MG63 (cell line): ENCODE measurements at regions not wholly inside any gene's neighbourhood (a gene's known extent, or its start where the extent isn't known, plus 50 kb on each side); places are given as distances from the start of the nearest gene placed in this dataset.
"Not testable (repeated sequence)": the region's sequence is repeated elsewhere in the genome, so short reads cannot be mapped to it uniquely, and the experiment has no call there.

Source experiments
- DNase-seq: peaks from one replicate; pipeline ENCODE4 v3.0.0-alpha.2; 2020
- H3K27me3 ChIP-seq: fragments of 250-450 bp; sonication (Bioruptor Pico); 2 replicates; pipeline ENCODE4 v1.5.1; 2020; ENCODE audit warnings: mild to moderate bottlenecking, moderate library complexity
- H3K36me3 ChIP-seq: fragments of 250-450 bp; sonication (Bioruptor Pico); 2 replicates; pipeline ENCODE4 v1.5.1; 2020; ENCODE audit warnings: mild to moderate bottlenecking, moderate library complexity
- H3K4me3 ChIP-seq: fragments of 250-450 bp; sonication (Bioruptor Pico); 2 replicates; pipeline ENCODE4 v1.5.1; 2020; ENCODE audit warnings: mild to moderate bottlenecking, moderate library complexity
- H3K9me3 ChIP-seq: fragments of 250-450 bp; sonication (Bioruptor Pico); 2 replicates; pipeline ENCODE4 v1.5.1; 2020; ENCODE audit warnings: mild to moderate bottlenecking, moderate library complexity

DNA sequence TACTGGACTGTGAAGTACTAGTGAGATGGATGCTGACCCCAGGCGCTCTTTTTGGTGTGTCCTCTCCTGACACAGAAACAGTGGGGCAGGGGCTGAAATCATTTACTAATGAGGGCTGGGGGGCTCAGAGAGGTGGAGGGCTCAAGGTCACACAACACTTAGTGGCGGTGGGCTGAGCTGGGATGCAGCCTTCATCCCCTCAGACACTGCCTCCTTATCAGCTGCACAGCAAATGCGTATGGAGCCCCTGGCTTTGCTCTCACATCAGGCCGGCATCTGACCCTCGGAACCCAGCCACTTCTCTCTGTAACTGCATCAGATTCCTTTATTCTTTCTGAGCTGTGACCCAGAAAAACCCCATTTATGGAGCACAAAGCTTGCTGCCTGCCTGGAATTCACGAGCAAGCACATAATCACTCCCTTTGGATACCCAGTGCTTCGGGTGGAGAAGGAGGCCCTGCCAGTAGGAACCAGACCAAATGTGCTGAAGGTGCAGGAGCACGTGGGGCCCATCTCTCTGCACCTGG lies 736.6 kb downstream of the TBC1D22A start:
- no peak overlapping the region for H3K4me3 ChIP-seq
- 0 out of 2 replicates have a peak, but pooled peaks cover 3% of the 10 kb centered on the region for H3K27me3 ChIP-seq
- no peaks in the 10 kb centered on the region for H3K9me3 ChIP-seq
- no peaks in the 10 kb centered on the region for H3K36me3 ChIP-seq
- no peak for DNase-seq

DNA sequence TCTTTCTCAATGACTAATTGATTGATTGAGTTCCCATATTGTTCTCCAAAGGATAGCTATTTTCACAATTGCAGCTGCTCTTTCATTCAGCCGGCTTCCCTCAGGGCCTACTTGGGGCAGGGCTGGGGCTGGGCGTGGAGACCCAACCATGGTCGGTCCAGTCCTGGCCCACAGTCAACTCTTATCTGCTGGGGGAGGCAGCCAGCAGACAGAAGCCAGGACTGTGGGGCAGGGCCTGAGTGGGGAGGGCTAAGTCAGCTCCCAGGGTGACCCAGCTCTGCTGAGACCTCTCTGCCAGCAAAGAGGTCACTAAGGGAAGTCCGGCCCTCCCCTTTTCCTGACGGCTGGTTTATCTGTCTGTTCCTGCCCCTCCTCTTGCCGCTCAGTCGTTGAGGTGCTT lies 735.2 kb downstream of the TBC1D22A start:
- no peaks in the 10 kb centered on the region for H3K36me3 ChIP-seq
- DNase-seq: no peak
- H3K4me3 ChIP-seq: no peak overlapping the region
- H3K27me3 ChIP-seq: no peaks in the 10 kb centered on the region
- no peaks in the 10 kb centered on the region for H3K9me3 ChIP-seq

DNA sequence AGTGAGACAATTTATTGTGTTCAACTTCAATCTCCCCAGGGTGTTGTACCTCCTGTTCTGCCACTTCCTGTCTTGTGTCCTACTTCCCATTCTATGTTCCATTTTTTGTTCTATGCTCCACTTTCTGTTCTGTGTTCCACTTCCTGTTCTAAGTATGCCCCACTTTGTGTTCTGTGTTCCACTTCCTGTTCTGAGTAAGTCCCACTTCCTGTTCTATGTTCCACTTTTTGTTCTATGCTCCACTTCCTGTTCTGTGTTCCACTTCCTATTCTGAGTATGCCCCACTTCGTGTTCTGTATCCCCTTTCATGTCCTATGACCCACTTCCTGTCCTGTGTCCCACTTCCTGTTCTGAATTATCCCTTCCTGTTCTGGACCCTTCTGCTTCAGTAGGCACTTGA lies 732.7 kb downstream of the TBC1D22A start:
- Histone ChIP-seq H3K27me3 (no peaks in the 10 kb centered on the region), H3K36me3 (no peaks in the 10 kb centered on the region), H3K9me3 (no peaks in the 10 kb centered on the region), H3K4me3 (no peak overlapping the region)
- no peak for DNase-seq

DNA sequence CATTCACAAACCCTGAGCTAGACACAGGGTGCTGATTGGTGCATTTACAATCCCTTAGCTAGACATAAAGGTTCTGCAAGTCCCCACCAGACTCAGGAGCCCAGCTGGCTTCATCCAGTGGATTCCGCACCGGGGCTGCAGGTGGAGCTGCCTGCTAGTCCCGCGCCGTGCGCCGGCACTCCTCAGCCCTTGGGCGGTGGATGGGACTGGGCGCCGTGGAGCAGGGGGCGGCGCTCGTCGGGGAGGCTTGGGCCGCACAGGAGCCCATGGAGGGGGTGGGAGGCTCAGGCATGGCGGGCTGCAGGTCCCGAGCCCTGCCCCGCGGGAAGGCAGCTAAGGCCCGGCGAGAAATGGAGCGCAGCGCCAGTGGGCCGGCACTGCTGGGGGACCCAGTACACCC lies 725.7 kb downstream of the TBC1D22A start:
- H3K9me3 ChIP-seq, H3K27me3 ChIP-seq, H3K36me3 ChIP-seq, DNase-seq, H3K4me3 ChIP-seq: not testable (repeated sequence)

DNA sequence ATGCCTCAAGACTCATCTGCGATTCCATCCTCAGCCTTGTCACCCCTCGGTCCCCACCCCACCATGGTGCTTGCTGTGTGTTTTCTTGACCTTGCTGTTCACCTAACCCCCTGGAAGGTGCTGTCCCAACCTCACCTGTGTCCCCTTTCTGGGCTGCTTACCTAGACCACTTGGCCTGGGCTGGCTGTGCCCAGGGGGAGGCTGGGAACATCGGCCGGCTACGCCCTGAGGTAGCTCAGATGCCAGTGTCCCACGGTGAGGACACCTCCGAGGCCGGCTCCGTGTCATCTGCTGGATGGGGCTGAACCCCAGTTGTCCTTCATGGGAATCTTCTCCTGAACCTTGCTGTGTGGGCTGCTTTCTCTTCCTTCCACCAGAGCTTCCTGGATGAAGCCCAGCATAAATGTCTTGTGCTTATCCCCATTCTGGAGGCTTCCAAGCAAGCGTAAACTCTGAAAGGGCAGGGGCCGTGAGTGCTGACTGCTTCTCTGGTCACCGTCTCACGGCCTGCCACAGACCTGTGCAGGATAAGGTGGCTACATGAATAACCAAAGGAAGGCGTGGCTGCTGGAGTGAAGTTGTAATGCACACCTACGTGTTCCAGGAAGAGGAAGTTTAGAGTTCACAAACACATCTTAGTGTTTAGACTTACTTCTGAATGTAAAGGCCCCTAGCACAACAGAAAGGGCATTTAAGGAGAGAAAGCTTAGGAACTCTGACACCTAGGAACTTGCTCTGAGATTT lies 724.3 kb downstream of the TBC1D22A start:
- DNase-seq: no peak
- H3K4me3 ChIP-seq: no peak overlapping the region
- H3K27me3 ChIP-seq: no peaks in the 10 kb centered on the region
- no peaks in the 10 kb centered on the region for H3K36me3 ChIP-seq
- H3K9me3 ChIP-seq: no peaks in the 10 kb centered on the region

DNA sequence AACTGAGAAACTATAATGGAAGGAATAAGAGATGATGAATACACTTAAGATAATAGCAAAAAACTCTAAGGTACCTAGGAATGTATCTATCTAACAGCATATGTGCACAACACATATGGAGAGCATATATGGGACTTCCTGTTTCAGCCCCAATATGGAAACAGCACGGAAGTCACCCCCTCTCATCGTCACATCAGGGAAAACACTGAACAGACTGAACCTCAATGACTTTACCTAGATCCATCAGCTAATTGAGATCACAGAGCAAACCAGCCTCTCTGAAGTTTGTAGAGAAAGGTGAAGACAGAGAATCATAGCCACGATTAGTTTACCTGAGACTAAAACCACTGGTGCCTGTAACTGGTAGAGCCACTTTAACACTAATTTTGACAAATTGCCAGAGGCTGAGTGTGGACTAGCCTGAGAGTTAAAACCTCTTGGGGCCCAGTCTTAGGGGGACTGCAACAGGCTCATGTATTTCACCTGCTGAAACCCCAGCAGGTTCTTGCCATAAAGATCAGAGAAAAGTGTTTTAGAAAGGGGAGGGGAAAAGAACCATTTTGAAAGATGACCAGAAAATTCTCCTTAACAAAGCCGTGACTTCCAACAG lies 722.6 kb downstream of the TBC1D22A start:
- Histone ChIP-seq H3K36me3 (no peaks in the 10 kb centered on the region), H3K27me3 (no peaks in the 10 kb centered on the region), H3K4me3 (no peak overlapping the region), H3K9me3 (no peaks in the 10 kb centered on the region)
- DNase-seq: no peak

DNA sequence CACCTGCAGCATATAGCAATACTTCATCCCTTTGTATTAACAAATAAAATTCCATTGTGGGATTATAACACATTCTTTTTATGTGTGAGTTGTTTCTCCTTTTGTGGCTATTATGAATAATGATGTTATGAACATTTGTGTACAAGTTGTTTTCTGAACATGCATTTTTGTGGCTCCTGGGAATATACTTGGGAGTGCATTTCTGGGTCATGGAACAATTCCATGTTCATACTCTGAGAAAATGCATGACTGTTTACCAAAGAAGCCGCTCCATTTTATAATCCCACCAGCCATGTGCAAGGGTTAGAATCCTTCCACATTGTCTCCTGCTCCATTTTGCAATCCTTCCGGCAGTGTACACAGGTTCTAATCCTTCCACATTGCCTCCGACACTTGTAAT lies 713.8 kb downstream of the TBC1D22A start:
- no peaks in the 10 kb centered on the region for H3K36me3 ChIP-seq
- H3K9me3 ChIP-seq: no peaks in the 10 kb centered on the region
- no peak overlapping the region for H3K4me3 ChIP-seq
- no peaks in the 10 kb centered on the region; the same call in 1 of the 2 replicates for H3K27me3 ChIP-seq
- no peak for DNase-seq

DNA sequence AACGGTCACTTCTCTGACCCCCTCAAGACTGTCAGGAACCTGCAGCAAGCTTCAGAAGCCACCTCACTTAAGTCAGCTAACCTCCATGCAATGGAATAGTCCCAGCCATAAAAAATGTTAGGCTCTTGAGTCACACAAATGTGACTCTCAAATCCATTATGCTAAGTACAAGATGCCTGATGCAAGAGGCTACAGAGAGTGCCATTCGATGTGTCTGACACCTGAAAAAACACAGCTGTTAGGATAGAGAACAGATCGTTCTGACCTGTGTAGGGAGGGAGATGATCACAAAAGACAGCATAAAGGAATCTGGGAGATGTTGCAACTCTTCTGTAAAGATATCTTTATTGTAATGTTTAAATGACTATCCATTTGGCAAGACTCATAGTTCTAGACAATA lies 712.4 kb downstream of the TBC1D22A start:
- DNase-seq: no peak
- no peak overlapping the region for H3K4me3 ChIP-seq

DNA sequence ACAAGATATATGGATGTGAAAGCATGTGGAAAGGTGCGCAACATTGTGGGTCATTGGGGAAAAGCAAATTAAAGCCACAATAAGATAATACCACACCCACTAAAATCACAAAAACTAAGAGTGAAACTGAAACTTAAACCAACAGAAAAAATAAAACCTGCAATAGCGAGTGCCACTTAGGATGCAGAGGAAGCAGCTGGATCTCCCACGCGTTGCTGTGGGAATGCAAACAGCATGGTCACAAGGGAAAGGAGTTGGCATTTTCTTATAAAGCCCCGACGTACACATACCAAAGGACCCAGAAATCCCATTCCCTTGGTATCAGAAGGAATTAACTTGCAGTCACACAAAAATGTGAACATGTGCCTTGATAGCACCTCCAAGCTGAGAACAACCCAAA lies 712.0 kb downstream of the TBC1D22A start:
- no peak for DNase-seq
- H3K9me3 ChIP-seq: no peaks in the 10 kb centered on the region
- H3K27me3 ChIP-seq: no peaks in the 10 kb centered on the region; the same call in 1 of the 2 replicates
- no peaks in the 10 kb centered on the region for H3K36me3 ChIP-seq
- no peak overlapping the region for H3K4me3 ChIP-seq

More for the DNA sequence above, 712.4 kb downstream of the TBC1D22A start:
- no peaks in the 10 kb centered on the region for H3K36me3 ChIP-seq
- H3K9me3 ChIP-seq: no peaks in the 10 kb centered on the region
- H3K27me3 ChIP-seq: no peaks in the 10 kb centered on the region; the same call in 1 of the 2 replicates

DNA sequence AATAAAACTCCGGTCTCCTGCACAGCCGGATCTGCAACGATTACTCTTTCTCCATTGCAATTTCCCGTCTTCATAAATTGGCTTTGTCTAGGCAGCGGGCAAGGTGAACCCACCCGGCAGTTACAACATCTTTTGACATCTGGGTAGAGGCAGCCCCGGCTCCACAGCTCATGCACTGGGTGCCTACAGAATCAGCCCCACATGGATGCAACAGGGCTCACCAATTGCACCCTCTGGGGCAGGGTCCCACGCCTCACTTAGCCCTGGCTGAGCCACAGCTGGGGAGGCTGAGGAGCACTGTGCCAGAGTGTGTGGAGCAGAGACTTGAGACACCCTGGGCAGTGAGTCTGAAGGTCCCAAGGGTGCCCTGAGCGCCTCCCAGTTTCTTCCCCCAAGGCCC lies 710.2 kb downstream of the TBC1D22A start:
- Histone ChIP-seq H3K27me3 (no peaks in the 10 kb centered on the region), H3K9me3 (no peaks in the 10 kb centered on the region), H3K4me3 (no peak overlapping the region), H3K36me3 (no peaks in the 10 kb centered on the region)
- no peak for DNase-seq

DNA sequence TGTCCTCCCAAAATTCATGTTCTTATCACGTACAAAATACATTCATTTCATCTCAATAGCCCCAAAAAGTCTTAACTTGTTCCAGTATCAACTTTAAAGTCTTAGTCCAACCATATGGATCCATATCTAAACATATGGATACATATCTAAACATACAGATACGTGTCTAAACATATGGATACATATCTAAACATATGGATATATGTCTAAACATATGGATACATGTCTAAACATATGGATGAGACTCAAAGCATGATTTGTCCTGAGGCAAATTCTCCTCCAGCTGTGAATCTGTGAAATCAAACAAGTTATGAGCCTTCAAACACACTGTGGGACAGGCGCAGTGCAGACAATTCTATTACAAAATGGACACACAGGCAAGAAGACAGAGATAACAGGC lies 709.0 kb downstream of the TBC1D22A start:
- Histone ChIP-seq H3K9me3 (no peaks in the 10 kb centered on the region), H3K36me3 (no peaks in the 10 kb centered on the region)
- DNase-seq: no peak

DNA sequence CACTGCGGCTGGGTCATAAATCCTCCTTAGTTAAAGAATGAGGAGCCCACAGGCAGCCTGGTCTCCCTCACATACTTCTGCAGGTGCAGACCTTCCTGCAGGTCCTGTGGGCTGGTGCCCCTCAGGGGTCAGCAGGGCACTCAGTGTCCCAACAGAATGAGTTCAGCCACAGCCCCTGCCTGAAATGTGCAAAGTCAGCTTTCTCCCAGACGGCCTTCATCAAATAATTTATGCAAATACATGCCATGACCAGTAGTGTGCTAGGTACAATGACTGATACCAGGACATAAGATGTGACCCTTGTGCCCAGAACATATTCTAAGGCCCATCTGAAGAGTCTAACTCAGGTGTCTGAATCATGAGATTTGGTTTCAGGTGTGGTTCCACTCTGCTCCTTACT lies 703.4 kb downstream of the TBC1D22A start:
- DNase-seq: no peak
- Histone ChIP-seq H3K9me3 (no peaks in the 10 kb centered on the region), H3K27me3 (no peaks in the 10 kb centered on the region), H3K36me3 (no peaks in the 10 kb centered on the region), H3K4me3 (no peak overlapping the region)

More for the DNA sequence above, 709.0 kb downstream of the TBC1D22A start:
- no peak overlapping the region for H3K4me3 ChIP-seq
- no peaks in the 10 kb centered on the region for H3K27me3 ChIP-seq

DNA sequence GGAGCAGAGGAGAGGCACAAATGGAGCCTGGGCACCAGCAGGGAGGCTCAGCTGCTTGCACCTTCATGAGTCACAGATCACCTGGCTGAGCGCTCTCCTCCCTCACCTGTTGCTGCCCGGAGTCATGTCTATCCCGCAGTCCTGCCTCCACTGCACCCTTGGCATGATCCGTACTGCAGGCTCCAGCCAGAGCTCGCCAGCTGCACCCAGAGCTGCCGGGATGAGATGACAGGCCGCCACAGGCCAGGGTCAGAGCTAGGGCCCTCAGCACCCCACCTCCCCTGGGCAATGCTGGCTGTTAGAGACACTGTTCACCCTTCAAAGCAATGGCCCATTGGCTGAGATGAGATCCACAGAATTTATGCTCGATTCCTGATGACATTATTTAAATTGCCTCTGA lies 702.8 kb downstream of the TBC1D22A start:
- Histone ChIP-seq H3K27me3 (no peaks in the 10 kb centered on the region), H3K4me3 (no peak overlapping the region), H3K9me3 (no peaks in the 10 kb centered on the region), H3K36me3 (no peaks in the 10 kb centered on the region)
- DNase-seq: no peak

DNA sequence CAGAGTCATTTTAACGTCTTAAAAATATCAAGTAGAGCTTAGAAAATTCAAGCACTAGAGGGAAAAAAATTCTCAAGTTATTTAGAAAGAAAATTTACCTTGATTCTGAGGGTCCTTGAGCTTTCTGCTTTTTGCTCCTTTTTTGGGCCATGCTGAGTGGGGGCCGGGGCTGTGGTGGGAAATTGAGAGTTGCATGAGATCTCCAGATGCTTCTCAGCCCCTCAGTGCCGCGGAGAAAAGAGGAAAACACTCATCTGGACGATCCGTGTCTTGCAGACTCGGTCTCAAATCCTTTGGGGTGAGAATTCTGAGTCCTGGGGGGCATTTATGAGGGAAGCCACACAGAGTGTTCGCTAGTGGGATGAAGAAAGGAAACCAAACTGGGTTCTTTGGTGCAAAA lies 700.8 kb downstream of the TBC1D22A start:
- Histone ChIP-seq H3K4me3 (no peak overlapping the region), H3K9me3 (no peaks in the 10 kb centered on the region), H3K36me3 (no peaks in the 10 kb centered on the region), H3K27me3 (no peaks in the 10 kb centered on the region)
- DNase-seq: no peak

DNA sequence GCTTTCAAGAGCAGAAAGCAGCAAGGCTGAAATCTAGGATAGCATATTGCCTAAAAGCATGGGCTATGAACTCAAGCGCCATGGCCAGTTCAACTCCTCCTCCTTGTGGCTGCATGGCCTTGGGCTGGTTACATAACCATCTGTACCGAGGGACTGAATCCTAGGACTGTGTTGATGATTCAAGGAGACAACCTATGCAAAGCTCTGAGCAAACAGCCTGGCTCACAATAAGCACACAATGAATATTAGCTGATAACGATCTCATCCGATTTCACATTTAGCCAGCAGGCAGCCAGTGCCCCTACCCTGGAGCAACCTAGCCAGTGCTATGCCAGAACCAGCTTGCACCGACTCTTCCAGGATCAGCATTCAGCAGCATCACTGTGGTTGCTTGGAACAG lies 698.4 kb downstream of the TBC1D22A start:
- Histone ChIP-seq H3K4me3 (no peak overlapping the region), H3K27me3 (no peaks in the 10 kb centered on the region), H3K36me3 (no peaks in the 10 kb centered on the region), H3K9me3 (no peaks in the 10 kb centered on the region)
- no peak for DNase-seq

DNA sequence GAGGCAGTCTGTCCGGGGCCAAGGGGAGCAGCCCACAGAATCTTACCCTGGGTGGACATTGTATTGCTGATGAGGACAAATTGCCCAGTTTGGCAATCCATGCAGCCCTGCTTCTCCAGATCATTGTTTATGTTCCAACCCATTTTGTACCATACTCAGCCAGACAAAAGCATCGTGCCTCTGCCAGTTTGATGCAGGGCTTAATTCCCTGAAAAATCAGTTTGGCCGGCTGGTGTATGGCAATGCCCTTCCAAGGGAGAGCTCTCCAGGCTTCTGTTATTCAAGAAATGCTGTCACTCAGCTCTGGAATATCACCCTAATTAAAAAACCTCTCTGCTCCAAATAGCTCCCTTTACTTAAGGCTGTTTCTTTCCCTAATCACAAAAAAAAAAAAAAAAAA lies 697.7 kb downstream of the TBC1D22A start:
- Histone ChIP-seq H3K36me3 (no peaks in the 10 kb centered on the region), H3K4me3 (no peak overlapping the region), H3K9me3 (no peaks in the 10 kb centered on the region), H3K27me3 (no peaks in the 10 kb centered on the region)
- DNase-seq: no peak

DNA sequence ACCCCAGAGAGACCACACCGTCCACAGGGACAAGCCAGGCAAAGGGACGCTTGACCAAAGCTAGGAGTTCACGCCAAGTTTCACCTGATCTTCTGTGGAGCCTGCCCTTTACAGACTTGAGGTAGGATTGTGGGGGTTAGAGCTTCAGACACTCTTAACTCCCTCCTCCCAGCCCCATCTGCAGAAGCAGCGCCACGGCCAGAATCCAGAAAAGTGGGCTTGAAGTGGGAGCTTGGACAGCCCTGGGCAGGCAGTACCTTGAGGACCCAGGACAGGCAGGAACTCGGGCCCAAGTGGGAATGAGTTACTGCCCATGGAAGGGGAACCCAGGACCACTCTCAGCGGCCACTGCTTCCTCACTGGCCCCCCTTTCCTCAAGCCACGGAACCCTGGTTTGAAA lies 695.9 kb downstream of the TBC1D22A start:
- no peak for DNase-seq
- no peaks in the 10 kb centered on the region for H3K27me3 ChIP-seq
- H3K36me3 ChIP-seq: no peaks in the 10 kb centered on the region
- H3K4me3 ChIP-seq: no peak overlapping the region
- H3K9me3 ChIP-seq: no peaks in the 10 kb centered on the region
